ENCODE measurements at regions not wholly inside any gene's neighbourhood (a gene's known extent, or its start where the extent isn't known, plus 50 kb on each side); places are given as distances from the start of the nearest gene placed in this dataset.
A peak's percentile ranks its signal among the peaks of the same experiment; 100 is the strongest.

- TF ChIP-seq Cebpa-rat (IDR thresholded peaks at IDR 0.05), result no peak
- Histone ChIP-seq H3K9ac (no peak overlapping the region), H3K27me3 (no peaks in the 10 kb centered on the region), H3K4me3 (no peak overlapping the region), H3K27ac (no peak overlapping the region), H3K4me2 (peak overlapping the region; percentile 25 to 84 (median 74); a peak in 21 of 22 replicates), H4K20me1 (no peaks in the 10 kb centered on the region), H3K9me3 (replicated peaks in 1 of 11) (no peaks in the 10 kb centered on the region; a peak in 1 of 22 replicates), H3K36me3 (no peaks in the 10 kb centered on the region), H3K4me1 (peaks cover 20 to 61% (median 55%) of the 10 kb centered on the region in 10 experiments)
Measured at GRCh38 chr3:187944390-187945179, 199.3 kb upstream of the BCL6 start.

GRCh38 chr3:187945374-187945773 is 200.1 kb upstream of the BCL6 start:
- TF ChIP-seq Cebpa-rat (IDR thresholded peaks at IDR 0.05), result no peak
- no peak overlapping the region for H3K4me3 ChIP-seq
- peak overlapping the region; percentile 25 to 84 (median 74); a peak in 20 of 22 replicates for H3K4me2 ChIP-seq
- no peaks in the 10 kb centered on the region; a peak in 1 of 22 replicates for H3K9me3 ChIP-seq (replicated peaks in 1 of 11)
- no peak overlapping the region for H3K27ac ChIP-seq
- H3K9ac ChIP-seq, result no peak overlapping the region
- no peaks in the 10 kb centered on the region for H4K20me1 ChIP-seq
- H3K4me1 ChIP-seq, result peaks cover 22 to 68% (median 63%) of the 10 kb centered on the region in 10 experiments
- no peaks in the 10 kb centered on the region for H3K27me3 ChIP-seq
- H3K36me3 ChIP-seq, result no peaks in the 10 kb centered on the region

- no peaks in the 10 kb centered on the region for H3K36me3 ChIP-seq
- no peak overlapping the region for H3K9ac ChIP-seq
- no peak for TF ChIP-seq Cebpa-rat (IDR thresholded peaks at IDR 0.05)
- H3K27me3 ChIP-seq, result no peaks in the 10 kb centered on the region
- H4K20me1 ChIP-seq, result no peaks in the 10 kb centered on the region
- H3K9me3 ChIP-seq (replicated peaks in 1 of 11), result no peaks in the 10 kb centered on the region; a peak in 2 of 22 replicates
- no peak overlapping the region for H3K4me3 ChIP-seq
- H3K4me1 ChIP-seq, result peaks cover 30 to 77% (median 71%) of the 10 kb centered on the region in 10 experiments
- H3K27ac ChIP-seq, result no peak overlapping the region; a peak in 1 of 22 replicates
- H3K4me2 ChIP-seq, result peak overlapping the region in 9 of 11 experiments; percentile 49 to 84 (median 75); a peak in 17 of 22 replicates
Measured at GRCh38 chr3:187946163-187946691, 201.0 kb upstream of the BCL6 start.

GRCh38 chr3:187946981-187947380 is 201.7 kb upstream of the BCL6 start:
- TF ChIP-seq Cebpa-rat (IDR thresholded peaks at IDR 0.05), result no peak
- Histone ChIP-seq H4K20me1 (no peaks in the 10 kb centered on the region), H3K27ac (no peak overlapping the region), H3K9me3 (replicated peaks in 1 of 11) (no peaks in the 10 kb centered on the region; a peak in 2 of 22 replicates), H3K9ac (no peak overlapping the region), H3K27me3 (no peaks in the 10 kb centered on the region), H3K4me3 (no peak overlapping the region), H3K4me1 (peaks cover 38 to 85% (median 79%) of the 10 kb centered on the region in 10 experiments), H3K4me2 (peak overlapping the region in 9 of 11 experiments; percentile 3 to 84 (median 75); a peak in 17 of 22 replicates), H3K36me3 (no peaks in the 10 kb centered on the region)

GRCh38 chr3:187947927-187948682 is 202.8 kb upstream of the BCL6 start:
- Histone ChIP-seq H3K27me3 (no peaks in the 10 kb centered on the region), H3K4me2 (peak overlapping the region in 10 of 11 experiments; percentile 13 to 84 (median 77); a peak in 19 of 22 replicates), H3K9ac (no peak overlapping the region), H3K36me3 (no peaks in the 10 kb centered on the region), H3K9me3 (replicated peaks in 1 of 11) (peaks cover 0 to 6% (median 0%) of the 10 kb centered on the region in 11 experiments; a peak in 3 of 22 replicates), H4K20me1 (no peaks in the 10 kb centered on the region), H3K27ac (peak overlapping the region in 1 of 11 experiments; percentile 4; a peak in 1 of 22 replicates), H3K4me3 (no peak overlapping the region), H3K4me1 (peaks cover 49 to 96% (median 90%) of the 10 kb centered on the region in 10 experiments)
- TF ChIP-seq Cebpa-rat (IDR thresholded peaks at IDR 0.05), result no peak

- Histone ChIP-seq H3K9ac (peak overlapping the region in 2 of 11 experiments; percentile 10 to 48; a peak in 3 of 22 replicates), H3K36me3 (no peaks in the 10 kb centered on the region), H3K4me1 (peaks cover 57 to 100% (median 99%) of the 10 kb centered on the region in 10 experiments), H3K4me3 (peak overlapping the region in 1 of 10 experiments; percentile 24; a peak in 1 of 20 replicates), H3K4me2 (peak overlapping the region; percentile 13 to 84 (median 75)), H3K27ac (peak overlapping the region in 5 of 11 experiments; percentile 3 to 40 (median 29); a peak in 7 of 22 replicates), H4K20me1 (no peaks in the 10 kb centered on the region), H3K9me3 (replicated peaks in 1 of 11) (peaks cover 0 to 9% (median 0%) of the 10 kb centered on the region in 11 experiments; a peak in 3 of 22 replicates), H3K27me3 (no peaks in the 10 kb centered on the region)
- no peak for TF ChIP-seq Cebpa-rat (IDR thresholded peaks at IDR 0.05)
Measured at GRCh38 chr3:187949093-187949820, 204.0 kb upstream of the BCL6 start.

GRCh38 chr3:187950671-187951070 is 203.3 kb upstream of the LPP start:
- Histone ChIP-seq H3K27me3 (no peaks in the 10 kb centered on the region), H3K9me3 (replicated peaks in 1 of 11) (peaks cover 0 to 9% (median 0%) of the 10 kb centered on the region in 11 experiments; a peak in 3 of 22 replicates), H3K4me3 (no peak overlapping the region), H3K4me2 (peak overlapping the region; percentile 64 to 84 (median 75)), H4K20me1 (no peaks in the 10 kb centered on the region), H3K27ac (peak overlapping the region in 5 of 11 experiments; percentile 36 to 79 (median 61); a peak in 5 of 22 replicates), H3K4me1 (peaks cover 62 to 100% (median 99%) of the 10 kb centered on the region in 10 experiments), H3K36me3 (no peaks in the 10 kb centered on the region), H3K9ac (no peak overlapping the region)
- TF ChIP-seq Cebpa-rat (IDR thresholded peaks at IDR 0.05), result no peak
